Stimulated activated CD8-positive, alpha-beta memory T cell treated with anti-CD3 and anti-CD28 coated beads, Interleukin-7, amount 100 ng/mL, for 24 hours (primary cell): ENCODE measurements at regions not wholly inside any gene's neighbourhood (a gene's known extent, or its start where the extent isn't known, plus 50 kb on each side); places are given as distances from the start of the nearest gene placed in this dataset.
"Not testable (repeated sequence)": the region's sequence is repeated elsewhere in the genome, so short reads cannot be mapped to it uniquely, and the experiment has no call there.

ENCODE experiments used
- DNase-seq: peaks from one replicate; pipeline ENCODE4 v3.0.0-alpha.2; 2020; ENCODE audit warnings: low read depth

- no peak for DNase-seq
These were observed 73.2 kb upstream of the SGIP1 start for GRCh38 chr1:66460776-66461175.

- no peak for DNase-seq
These were observed 71.6 kb upstream of the SGIP1 start for GRCh38 chr1:66462313-66462712.

- DNase-seq, result no peak
These were observed 69.6 kb upstream of the SGIP1 start for GRCh38 chr1:66464351-66464750.

GRCh38 chr1:66464802-66465201 lies 69.2 kb upstream of the SGIP1 start:
- no peak for DNase-seq

GRCh38 chr1:66466695-66467094 lies 67.3 kb upstream of the SGIP1 start:
- DNase-seq, result not testable (repeated sequence)

GRCh38 chr1:66468722-66469121 lies 65.2 kb upstream of the SGIP1 start:
- DNase-seq, result no peak

- DNase-seq, result no peak
These were observed 58.0 kb upstream of the SGIP1 start for GRCh38 chr1:66475940-66476339.

GRCh38 chr1:66476774-66477173 lies 57.2 kb upstream of the SGIP1 start:
- no peak for DNase-seq

- DNase-seq, result no peak
These were observed 55.8 kb upstream of the SGIP1 start for GRCh38 chr1:66478116-66478515.

GRCh38 chr1:66480162-66480561 lies 53.8 kb upstream of the SGIP1 start:
- no peak for DNase-seq

- not testable (repeated sequence) for DNase-seq
These were observed 52.7 kb upstream of the SGIP1 start for GRCh38 chr1:66481215-66481614.
